Mesothelial cell of epicardium (in vitro differentiated cells): ENCODE measurements at regions not wholly inside any gene's neighbourhood (a gene's known extent, or its start where the extent isn't known, plus 50 kb on each side); places are given as distances from the start of the nearest gene placed in this dataset.

ENCODE experiments used
- DNase-seq, 2 experiments: peaks; one replicate each; pipeline ENCODE4 v3.0.0; 2021; ENCODE audit warnings: low spot score in 2 of 2; ENCODE audit not compliant: unreplicated experiment in 2 of 2
- H3K27ac Mint-ChIP-seq: 2 replicates; pipeline ENCODE4 v1.8.0; 2021; ENCODE audit warnings: mixed read lengths
- H3K27me3 Mint-ChIP-seq: 2 replicates; pipeline ENCODE4 v1.8.0; 2021; ENCODE audit warnings: low read depth, mixed read lengths
- H3K36me3 Mint-ChIP-seq: 2 replicates; pipeline ENCODE4 v1.8.0; 2021; ENCODE audit warnings: mixed read lengths
- H3K4me1 Mint-ChIP-seq: 2 replicates; pipeline ENCODE4 v1.8.0; 2021; ENCODE audit warnings: mixed read lengths
- H3K4me3 Mint-ChIP-seq: 2 replicates; pipeline ENCODE4 v1.8.0; 2021; ENCODE audit warnings: mild to moderate bottlenecking, moderate library complexity, mixed read lengths
- H3K9me3 Mint-ChIP-seq: 2 replicates; pipeline ENCODE4 v1.8.0; 2021; ENCODE audit warnings: mixed read lengths
- CTCF ChIP-seq: fragments of 200-600 bp; sonication (generic); IDR thresholded peaks from one replicate; pipeline ENCODE4 v1.5.0; 2021; ENCODE audit warnings: antibody characterized with exemption; ENCODE audit not compliant: unreplicated experiment

- Mint-ChIP-seq H3K27ac (peak overlapping the region; percentile 10), H3K9me3 (peaks cover 8% of the 10 kb centered on the region), H3K4me3 (no peak overlapping the region), H3K4me1 (peaks cover 60% of the 10 kb centered on the region), H3K27me3 (no peaks in the 10 kb centered on the region), H3K36me3 (peaks cover 3% of the 10 kb centered on the region)
- no peak for TF ChIP-seq CTCF
- DNase-seq = no peak
These were observed 211.3 kb upstream of the FAT1 start for GRCh38 chr4:186934841-186935443.

GRCh38 chr4:186935901-186936300, 212.2 kb upstream of the FAT1 start:
- TF ChIP-seq CTCF = no peak
- no peak overlapping the region for H3K4me3 Mint-ChIP-seq
- peaks cover 5% of the 10 kb centered on the region for H3K9me3 Mint-ChIP-seq
- no peak for DNase-seq
- peaks cover 58% of the 10 kb centered on the region for H3K4me1 Mint-ChIP-seq
- H3K27ac Mint-ChIP-seq = peak overlapping the region; percentile 88
- no peaks in the 10 kb centered on the region for H3K27me3 Mint-ChIP-seq
- no peaks in the 10 kb centered on the region for H3K36me3 Mint-ChIP-seq

- Mint-ChIP-seq H3K27ac (peak overlapping the region; percentile 88), H3K4me1 (peaks cover 55% of the 10 kb centered on the region), H3K27me3 (no peaks in the 10 kb centered on the region), H3K36me3 (no peaks in the 10 kb centered on the region), H3K9me3 (peaks cover 5% of the 10 kb centered on the region), H3K4me3 (peak overlapping the region; percentile 20)
- DNase-seq = no peak
- TF ChIP-seq CTCF = no peak
These were observed 213.1 kb upstream of the FAT1 start for GRCh38 chr4:186936496-186937375.

- Mint-ChIP-seq H3K36me3 (no peaks in the 10 kb centered on the region), H3K4me1 (peaks cover 45% of the 10 kb centered on the region), H3K27me3 (no peaks in the 10 kb centered on the region), H3K9me3 (peaks cover 5% of the 10 kb centered on the region), H3K4me3 (no peak overlapping the region), H3K27ac (no peak overlapping the region)
- no peak for TF ChIP-seq CTCF
- no peak for DNase-seq
These were observed 215.6 kb upstream of the FAT1 start for GRCh38 chr4:186939226-186939625.

- no peaks in the 10 kb centered on the region for H3K27me3 Mint-ChIP-seq
- peaks cover 39% of the 10 kb centered on the region for H3K4me1 Mint-ChIP-seq
- no peak for DNase-seq
- H3K4me3 Mint-ChIP-seq = no peak overlapping the region
- H3K36me3 Mint-ChIP-seq = no peaks in the 10 kb centered on the region
- no peak overlapping the region for H3K27ac Mint-ChIP-seq
- H3K9me3 Mint-ChIP-seq = peaks cover 5% of the 10 kb centered on the region
- TF ChIP-seq CTCF = no peak
These were observed 216.1 kb upstream of the FAT1 start for GRCh38 chr4:186939766-186940165.
